Left ventricle myocardium inferior (tissue), 1 donor: ENCODE measurements at regions not wholly inside any gene's neighbourhood (a gene's known extent, or its start where the extent isn't known, plus 50 kb on each side); places are given as distances from the start of the nearest gene placed in this dataset.
A peak's percentile ranks its signal among the peaks of the same experiment; 100 is the strongest.

ENCODE experiments used
- DNase-seq: peaks from one replicate; pipeline ENCODE4 v3.0.0-alpha.2; 2020
- H3K27ac ChIP-seq: fragments of 200-600 bp; replicated peaks from 2 replicates; pipeline ENCODE4 v1.8.0; 2021
- H3K27me3 ChIP-seq: fragments of 200-600 bp; 2 replicates; pipeline ENCODE4 v1.8.0; 2021; ENCODE audit warnings: low read depth
- H3K36me3 ChIP-seq: fragments of 200-600 bp; 2 replicates; pipeline ENCODE4 v1.8.0; 2021
- H3K4me1 ChIP-seq: fragments of 200-600 bp; 2 replicates; pipeline ENCODE4 v1.8.0; 2021
- H3K4me3 ChIP-seq: fragments of 200-600 bp; 2 replicates; pipeline ENCODE4 v1.8.0; 2021; ENCODE audit warnings: mild to moderate bottlenecking, moderate library complexity
- H3K9me3 ChIP-seq: fragments of 200-600 bp; replicated peaks from 2 replicates; pipeline ENCODE4 v1.8.0; 2021
- CTCF ChIP-seq: fragments of 200-600 bp; IDR thresholded peaks from 2 replicates; pipeline ENCODE4 v1.8.0; 2021; ENCODE audit warnings: antibody characterized with exemption, mild to moderate bottlenecking, borderline replicate concordance
- intact Hi-C: fragments of 100-400 bp; cut with micrococcal nuclease; formaldehyde crosslinking; loops from one replicate; pipeline ENCODE4 v1.11.0; 2022
- donor health status: DM: no; HTN: yes; CAD: no; lungs with severe emphysema.

- intact Hi-C loops, result no loop called here
- no peak for DNase-seq
- Histone ChIP-seq H3K27ac (peak overlapping the region; percentile 65), H3K9me3 (no peaks in the 10 kb centered on the region), H3K4me1 (peaks cover 11% of the 10 kb centered on the region), H3K4me3 (no peak overlapping the region), H3K36me3 (no peaks in the 10 kb centered on the region), H3K27me3 (no peaks in the 10 kb centered on the region)
- no peak for TF ChIP-seq CTCF
These were observed 104.7 kb upstream of the ARHGAP28 start for GRCh38 chr18:6624661-6625311.

- no peaks in the 10 kb centered on the region for H3K27me3 ChIP-seq
- no peaks in the 10 kb centered on the region for H3K9me3 ChIP-seq
- intact Hi-C loops, result no loop called here
- no peaks in the 10 kb centered on the region for H3K36me3 ChIP-seq
- peaks cover 11% of the 10 kb centered on the region for H3K4me1 ChIP-seq
- TF ChIP-seq CTCF, result no peak
- DNase-seq, result no peak
- no peak overlapping the region for H3K4me3 ChIP-seq
- no peak overlapping the region for H3K27ac ChIP-seq
These were observed 104.0 kb upstream of the ARHGAP28 start for GRCh38 chr18:6625481-6625880.

GRCh38 chr18:6626457-6626856 is 103.1 kb upstream of the ARHGAP28 start:
- no peaks in the 10 kb centered on the region for H3K36me3 ChIP-seq
- no peak overlapping the region for H3K4me3 ChIP-seq
- intact Hi-C loops, result no loop called here
- DNase-seq, result no peak
- H3K27ac ChIP-seq, result no peak overlapping the region
- H3K9me3 ChIP-seq, result peaks cover 1% of the 10 kb centered on the region
- TF ChIP-seq CTCF, result no peak
- H3K27me3 ChIP-seq, result no peaks in the 10 kb centered on the region
- H3K4me1 ChIP-seq, result peaks cover 11% of the 10 kb centered on the region

GRCh38 chr18:6627645-6628044 is 101.9 kb upstream of the ARHGAP28 start:
- Histone ChIP-seq H3K4me3 (no peak overlapping the region), H3K4me1 (peaks cover 11% of the 10 kb centered on the region), H3K9me3 (peaks cover 8% of the 10 kb centered on the region), H3K27me3 (no peaks in the 10 kb centered on the region), H3K27ac (no peak overlapping the region), H3K36me3 (no peaks in the 10 kb centered on the region)
- no peak for DNase-seq
- intact Hi-C loops, result no loop called here
- no peak for TF ChIP-seq CTCF

- H3K4me3 ChIP-seq, result no peak overlapping the region
- H3K27me3 ChIP-seq, result no peaks in the 10 kb centered on the region
- peaks cover 8% of the 10 kb centered on the region for H3K9me3 ChIP-seq
- no peak for DNase-seq
- no peak overlapping the region for H3K27ac ChIP-seq
- intact Hi-C loops, result no loop called here
- no peaks in the 10 kb centered on the region for H3K36me3 ChIP-seq
- peaks cover 11% of the 10 kb centered on the region for H3K4me1 ChIP-seq
- no peak for TF ChIP-seq CTCF
These were observed 101.3 kb upstream of the ARHGAP28 start for GRCh38 chr18:6628187-6628586.
